Activated naive CD8-positive, alpha-beta T cell treated with anti-CD3 and anti-CD28 coated beads, Interleukin-2, amount 50 U/mL, for 16 hours (primary cell): ENCODE measurements at regions not wholly inside any gene's neighbourhood (a gene's known extent, or its start where the extent isn't known, plus 50 kb on each side); places are given as distances from the start of the nearest gene placed in this dataset.
"Not testable (repeated sequence)": the region's sequence is repeated elsewhere in the genome, so short reads cannot be mapped to it uniquely, and the experiment has no call there.

Experiments used
- DNase-seq: peaks from one replicate; pipeline ENCODE4 v3.0.0-alpha.2; 2020; ENCODE audit warnings: low read depth, low spot score

GRCh38 chr15:36400936-36401585 is 178.4 kb upstream of the CDIN1 start:
- no peak for DNase-seq

DNA sequence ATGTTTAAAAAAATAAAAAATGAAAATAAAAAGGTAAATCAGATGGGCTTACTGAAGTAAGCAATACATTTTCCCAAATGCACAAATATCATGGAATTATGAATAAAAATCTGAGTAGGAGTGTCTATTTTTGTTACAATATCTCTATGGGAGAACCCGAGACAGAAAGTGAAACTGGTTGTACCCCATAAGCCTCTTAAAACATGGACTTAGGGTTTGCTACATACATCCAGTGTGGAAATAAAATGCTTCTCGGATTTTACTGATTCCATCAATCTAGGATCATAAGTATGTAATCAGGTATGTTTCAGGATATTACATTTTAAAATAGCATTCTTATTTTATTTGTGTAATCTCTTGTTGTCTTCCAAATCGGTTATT is 177.8 kb upstream of the CDIN1 start:
- DNase-seq, result no peak

- no peak for DNase-seq
These were observed 176.1 kb upstream of the CDIN1 start for GRCh38 chr15:36403351-36403750.

- DNase-seq, result no peak
These were observed 173.1 kb upstream of the CDIN1 start for GRCh38 chr15:36406366-36406765.

- no peak for DNase-seq
These were observed 172.5 kb upstream of the CDIN1 start for GRCh38 chr15:36406911-36407310.

DNA sequence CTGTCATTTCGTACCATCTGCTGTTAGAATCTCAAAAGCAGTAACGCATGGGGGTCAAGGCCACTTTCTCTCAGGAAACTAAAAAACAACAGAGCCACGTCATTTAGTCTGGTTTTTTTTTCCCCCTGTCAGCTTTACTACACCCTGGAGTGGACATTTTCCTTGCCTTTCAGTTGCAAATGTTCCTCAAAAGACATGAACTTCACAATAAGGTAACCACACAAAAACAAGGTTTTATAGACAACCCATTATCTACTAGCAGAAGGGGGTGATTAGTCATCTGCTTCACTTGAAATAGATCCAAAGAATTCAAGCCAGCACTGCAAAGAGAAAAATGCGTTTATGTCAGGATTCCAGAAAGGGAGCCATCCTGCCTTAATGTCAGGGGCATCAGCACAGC is 171.8 kb upstream of the CDIN1 start:
- no peak for DNase-seq

GRCh38 chr15:36409819-36410218 is 169.6 kb upstream of the CDIN1 start:
- DNase-seq, result no peak

DNA sequence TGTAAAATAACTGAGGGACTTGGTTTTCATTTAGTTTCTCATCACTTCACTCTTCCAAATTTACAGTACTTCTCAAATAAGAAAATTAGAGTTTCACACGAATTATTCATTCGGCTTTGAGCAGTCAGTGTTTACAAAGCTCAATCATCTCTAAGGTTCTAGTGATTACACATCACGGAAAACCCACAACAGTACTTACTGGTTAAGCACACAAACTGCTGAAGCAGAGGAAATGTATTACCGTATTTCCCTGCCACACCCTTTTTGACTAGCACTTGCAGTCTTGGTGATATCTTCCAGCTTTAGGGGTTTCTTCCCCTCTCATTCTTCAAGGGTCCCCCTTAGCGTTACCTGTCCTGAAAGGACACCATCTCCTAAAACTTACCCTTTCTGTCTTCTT is 164.8 kb upstream of the CDIN1 start:
- no peak for DNase-seq

GRCh38 chr15:36415643-36416042 is 163.8 kb upstream of the CDIN1 start:
- no peak for DNase-seq

DNA sequence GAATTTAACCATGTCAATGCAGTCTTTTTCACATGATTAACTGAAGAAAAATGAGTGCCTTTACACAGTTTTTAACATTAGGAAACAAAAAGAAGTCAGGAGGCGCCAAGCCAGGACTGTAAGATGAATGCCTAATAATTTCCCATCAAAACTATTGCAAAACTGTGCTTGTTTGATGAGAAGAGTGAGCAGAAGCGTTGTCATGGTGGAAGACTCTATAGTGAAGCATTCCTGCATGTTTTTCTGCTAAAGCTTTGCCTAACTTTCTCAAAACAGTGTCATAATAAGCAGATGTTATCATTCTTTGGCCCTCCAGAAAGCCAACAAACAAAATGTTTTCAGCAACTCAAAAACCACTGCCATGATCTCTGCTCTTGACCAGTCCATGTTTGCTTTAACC is 156.8 kb upstream of the CDIN1 start:
- no peak for DNase-seq

- no peak for DNase-seq
These were observed 152.7 kb upstream of the CDIN1 start for GRCh38 chr15:36426691-36427090.

GRCh38 chr15:36428102-36428845 is 151.2 kb upstream of the CDIN1 start:
- DNase-seq, result no peak

DNA sequence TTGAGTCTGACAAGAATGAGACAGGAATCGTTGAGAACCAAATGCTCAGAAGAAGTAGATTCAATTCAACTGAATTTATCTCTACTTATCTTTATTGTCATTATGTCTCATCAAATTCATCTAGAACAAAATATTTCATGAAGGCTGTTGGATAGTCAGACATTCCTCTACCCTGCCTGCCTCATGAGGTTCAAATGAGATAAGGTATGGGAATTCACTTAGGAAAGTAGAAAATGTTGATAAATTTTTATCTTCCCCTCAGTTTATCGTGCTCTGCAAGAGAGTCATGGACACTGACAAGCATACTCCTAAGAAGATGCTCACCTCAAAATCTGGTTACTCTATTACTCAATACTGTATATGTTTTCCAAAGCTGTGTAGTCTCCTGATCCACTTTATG is 149.7 kb upstream of the CDIN1 start:
- no peak for DNase-seq

- no peak for DNase-seq
These were observed 149.1 kb upstream of the CDIN1 start for GRCh38 chr15:36430280-36430679.

DNA sequence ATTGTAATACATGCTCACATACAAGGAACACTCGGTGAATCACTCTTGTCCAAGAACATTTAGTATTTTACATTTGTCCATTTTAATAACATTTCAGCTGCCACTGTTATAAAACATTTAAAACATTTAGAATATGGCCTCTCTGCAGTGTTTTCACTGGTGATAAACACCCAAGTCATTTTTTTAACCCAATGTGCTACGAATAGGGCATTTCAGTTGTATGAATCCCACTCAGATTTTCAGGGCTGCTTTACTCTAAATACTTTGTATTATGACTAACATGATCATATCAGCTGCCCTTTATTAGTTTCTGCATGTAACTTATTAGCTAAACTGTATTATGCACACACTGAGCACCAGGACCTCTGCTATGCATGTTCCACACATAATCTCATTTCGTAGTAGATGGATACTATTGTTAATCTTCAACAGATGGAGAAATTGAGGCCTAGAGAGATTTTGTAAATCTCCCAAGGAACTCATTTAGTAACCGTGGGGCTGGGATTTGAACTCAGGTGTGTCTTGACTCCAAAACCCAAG is 148.6 kb upstream of the CDIN1 start:
- no peak for DNase-seq

DNA sequence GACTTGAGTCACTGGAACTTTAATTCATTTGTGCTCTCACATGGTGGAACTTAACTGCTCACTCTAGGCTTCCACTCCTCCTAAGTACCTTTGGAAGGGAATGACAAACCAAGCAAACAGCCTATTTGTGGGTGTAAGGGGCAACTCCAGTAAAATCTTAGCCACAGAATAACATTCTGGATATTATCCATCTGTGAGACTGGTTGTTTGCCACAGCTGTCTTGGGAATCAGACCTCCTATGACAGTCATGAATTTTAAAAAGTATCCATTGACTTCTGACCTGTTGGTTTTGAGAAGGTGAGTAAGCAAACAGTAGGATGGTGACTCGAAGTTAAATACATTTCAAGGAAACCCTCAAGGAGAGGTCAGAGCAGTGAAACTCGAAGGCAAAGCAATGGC is 147.3 kb upstream of the CDIN1 start:
- no peak for DNase-seq

GRCh38 chr15:36434177-36434576 is 145.2 kb upstream of the CDIN1 start:
- no peak for DNase-seq

DNA sequence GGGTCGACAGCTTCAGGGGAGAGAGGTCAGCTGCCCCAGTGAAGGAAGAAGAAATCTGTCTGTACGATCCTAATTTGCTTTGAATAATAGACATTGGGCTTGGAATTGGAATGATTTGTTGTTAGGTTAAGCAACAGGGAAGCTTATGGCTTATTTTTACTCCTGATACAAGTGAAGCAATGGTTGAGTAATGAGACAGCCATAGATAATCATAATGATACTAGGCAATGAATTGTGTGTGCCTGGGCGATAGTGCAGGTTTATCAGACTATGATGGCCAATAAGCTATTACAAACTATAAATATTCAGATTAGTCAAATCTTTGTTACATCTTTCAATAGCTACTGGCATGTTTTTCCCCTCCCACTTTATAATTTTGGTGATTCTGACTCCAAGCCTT is 140.9 kb upstream of the CDIN1 start:
- DNase-seq, result no peak

DNA sequence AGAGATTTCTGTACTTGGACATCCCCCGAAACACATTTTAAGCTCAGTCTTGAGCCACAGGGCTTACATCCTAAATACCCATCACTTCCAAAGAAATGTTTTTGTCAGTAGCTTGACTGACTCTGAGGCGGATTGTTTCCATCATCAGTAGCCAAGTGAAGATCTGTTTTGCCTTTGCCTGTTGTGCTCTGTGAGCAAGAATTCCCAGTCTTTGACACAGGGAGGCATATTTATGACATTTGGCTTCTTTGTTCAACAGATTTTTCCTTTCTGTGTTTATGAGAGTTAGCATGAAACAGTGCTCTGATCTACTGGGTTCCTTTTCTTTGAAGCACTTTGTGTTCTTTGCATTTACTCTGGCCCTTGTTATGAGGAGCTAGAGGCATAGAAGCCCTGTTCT is 132.1 kb upstream of the CDIN1 start:
- DNase-seq, result no peak

DNA sequence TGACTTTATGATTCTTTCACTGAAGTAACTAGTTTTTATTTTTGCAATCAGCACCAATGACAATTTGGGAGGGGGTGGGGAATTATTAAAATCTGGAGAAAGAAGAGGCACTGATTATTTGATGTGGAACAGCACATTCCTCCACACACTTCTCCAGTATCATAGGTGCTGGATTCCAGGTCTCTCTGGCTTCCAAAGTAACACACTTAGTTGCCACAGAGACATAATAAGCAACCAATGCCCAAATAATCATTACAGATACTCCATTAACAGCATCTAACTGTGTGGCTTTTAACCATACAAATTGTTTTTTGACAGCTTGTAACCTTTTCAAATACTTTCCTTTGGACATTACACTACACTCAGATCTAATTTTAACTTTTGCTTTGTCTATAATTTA is 131.0 kb upstream of the CDIN1 start:
- DNase-seq, result no peak

DNA sequence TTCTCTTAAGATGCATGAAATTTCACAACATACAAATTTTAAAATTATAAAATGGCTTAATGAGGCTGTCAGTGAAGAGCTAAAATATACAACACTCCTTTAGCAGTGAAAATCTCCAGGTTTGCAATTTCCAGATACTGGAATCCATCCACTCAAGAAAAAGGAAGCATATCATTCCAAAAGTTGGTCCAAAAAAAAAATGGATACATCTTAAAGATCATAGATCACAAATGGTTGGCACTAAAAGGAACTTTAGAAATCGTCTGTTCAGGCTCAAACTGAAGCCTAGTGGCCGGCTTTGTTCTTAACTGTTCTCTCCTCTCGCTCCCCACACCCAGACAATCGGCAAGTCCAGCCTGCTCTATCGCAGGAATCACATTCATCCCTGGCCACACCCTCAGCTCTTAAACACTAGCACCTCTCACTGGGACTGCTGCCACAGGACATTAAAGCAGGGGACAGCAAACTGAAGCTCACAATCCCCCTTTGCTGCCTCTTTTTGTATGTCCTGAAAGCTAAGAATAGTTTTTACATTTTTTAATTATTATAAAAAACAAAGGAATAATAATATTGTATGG is 130.3 kb upstream of the CDIN1 start:
- DNase-seq, result no peak

- no peak for DNase-seq
These were observed 129.7 kb upstream of the CDIN1 start for GRCh38 chr15:36449662-36450145.

GRCh38 chr15:36454244-36454643 is 125.2 kb upstream of the CDIN1 start:
- not testable (repeated sequence) for DNase-seq
